ENCODE measurements at regions not wholly inside any gene's neighbourhood (a gene's known extent, or its start where the extent isn't known, plus 50 kb on each side); places are given as distances from the start of the nearest gene placed in this dataset.

DNA sequence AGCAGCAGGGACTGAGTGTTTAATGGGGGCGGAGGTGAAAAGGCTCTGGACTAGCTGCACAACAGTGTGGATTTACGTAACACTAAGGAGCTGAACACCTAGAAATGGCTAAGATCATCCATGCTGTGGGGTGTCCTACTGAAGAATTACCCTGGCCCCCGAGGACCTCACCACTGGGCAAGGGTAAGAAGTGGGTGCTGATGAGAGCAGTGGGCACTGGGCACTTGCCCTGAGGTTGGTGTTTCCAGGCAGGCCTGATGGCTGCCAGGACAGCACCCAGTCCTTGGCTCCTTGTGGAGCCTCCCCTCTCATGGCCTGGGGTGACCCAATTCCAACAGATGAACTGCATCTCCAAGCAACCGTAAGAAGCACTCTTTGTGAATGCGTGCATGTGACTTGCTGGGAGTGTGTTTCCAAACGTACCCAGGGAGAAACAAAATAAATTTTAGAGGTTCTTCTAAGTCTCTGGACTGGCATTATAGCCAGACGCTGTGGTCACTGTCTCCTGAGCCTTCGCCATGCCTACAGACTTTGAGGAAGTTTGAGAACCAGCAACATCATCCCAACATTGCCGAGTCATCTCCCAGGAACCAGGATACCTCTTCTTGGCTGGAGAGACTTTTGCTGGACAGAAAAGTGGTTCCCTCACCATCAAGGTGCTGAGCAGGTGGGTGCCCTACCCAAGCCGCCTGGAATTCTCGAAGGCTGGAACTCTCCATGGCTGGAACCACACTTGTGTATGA, 245.9 kb downstream of the ERMARD start:
- no peak for DNase-seq

DNA sequence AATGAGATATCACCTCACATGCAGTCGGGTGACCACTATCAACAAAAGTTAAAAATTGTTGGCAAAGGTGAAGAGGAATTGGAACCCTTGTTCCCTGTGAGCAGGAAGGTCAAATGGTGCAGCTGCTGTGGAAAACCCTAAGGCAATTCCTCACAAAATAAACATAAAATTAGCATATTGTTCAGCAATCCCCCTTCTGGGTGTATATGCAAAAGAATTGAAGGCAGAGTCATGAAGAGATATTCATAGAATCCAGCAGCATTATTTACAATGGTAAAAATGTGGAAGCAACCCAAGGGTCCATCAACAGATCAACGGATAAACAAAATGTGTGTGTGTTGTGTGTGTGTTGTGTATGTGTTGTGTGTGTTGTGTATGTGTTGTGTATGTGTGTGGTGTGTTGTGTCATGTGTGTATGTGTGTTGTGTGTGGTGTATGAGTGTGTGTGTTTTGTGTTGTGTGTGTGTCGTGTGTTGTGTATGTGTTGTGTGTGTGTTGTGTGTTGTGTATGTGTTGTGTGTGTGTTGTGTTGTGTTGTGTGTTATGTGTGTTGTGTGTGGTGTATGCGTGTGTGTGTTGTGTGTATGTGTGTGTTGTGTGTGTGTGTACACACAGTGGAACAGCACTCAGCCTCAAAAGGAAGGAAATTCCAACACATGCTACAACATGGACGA, 245.1 kb downstream of the ERMARD start:
- no peak for DNase-seq

DNA sequence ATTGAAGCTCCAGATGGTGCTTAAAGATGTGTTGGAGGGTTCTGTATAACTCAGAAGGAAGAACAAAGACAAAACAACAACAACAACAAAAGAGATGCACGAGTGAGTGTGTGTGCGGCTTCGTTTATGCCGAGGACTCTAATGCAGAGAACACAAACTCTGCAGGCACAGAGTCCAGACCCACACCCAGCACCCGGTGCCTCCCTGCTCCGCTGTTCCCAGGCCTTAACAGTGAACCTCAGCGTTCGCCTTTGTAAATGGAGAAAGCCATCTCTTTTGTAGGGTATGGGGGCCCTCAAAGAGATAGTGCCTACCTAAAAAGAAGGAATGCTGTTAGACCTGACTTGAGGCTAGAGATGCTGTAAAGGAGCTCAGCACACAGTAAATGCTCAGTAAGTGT, 243.3 kb downstream of the ERMARD start:
- DNase-seq, result no peak

DNA sequence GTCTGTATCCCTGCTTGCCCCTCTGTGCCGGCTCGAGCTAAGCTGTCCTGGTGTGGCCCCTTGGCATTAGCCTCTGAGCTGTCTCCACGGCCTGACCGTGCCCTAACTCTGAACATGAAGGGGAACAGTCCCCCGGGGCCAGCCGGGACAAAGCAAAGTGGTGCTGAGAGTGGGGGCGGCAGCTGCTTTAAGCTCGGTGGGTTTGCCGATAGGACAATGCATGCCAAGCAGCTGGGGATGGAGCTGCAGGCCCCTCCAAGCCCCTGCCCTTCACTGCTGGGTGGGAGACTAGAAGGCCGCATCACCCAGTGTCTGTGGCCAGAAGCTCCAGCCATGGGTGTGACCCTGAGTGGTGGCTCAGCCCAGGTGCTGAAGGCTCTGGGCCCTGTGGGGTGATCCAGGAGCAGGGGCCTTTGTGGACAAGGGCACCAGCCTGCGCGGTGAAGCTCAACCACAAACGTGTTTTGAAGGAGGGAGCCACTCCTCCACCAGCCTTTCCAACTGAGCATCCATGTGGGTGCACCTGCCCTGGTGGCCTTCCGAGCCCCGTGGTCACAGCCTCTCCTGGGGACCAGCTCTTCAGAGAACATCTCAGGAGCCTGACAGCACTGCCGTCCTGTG, 242.5 kb downstream of the ERMARD start:
- no peak for DNase-seq

DNA sequence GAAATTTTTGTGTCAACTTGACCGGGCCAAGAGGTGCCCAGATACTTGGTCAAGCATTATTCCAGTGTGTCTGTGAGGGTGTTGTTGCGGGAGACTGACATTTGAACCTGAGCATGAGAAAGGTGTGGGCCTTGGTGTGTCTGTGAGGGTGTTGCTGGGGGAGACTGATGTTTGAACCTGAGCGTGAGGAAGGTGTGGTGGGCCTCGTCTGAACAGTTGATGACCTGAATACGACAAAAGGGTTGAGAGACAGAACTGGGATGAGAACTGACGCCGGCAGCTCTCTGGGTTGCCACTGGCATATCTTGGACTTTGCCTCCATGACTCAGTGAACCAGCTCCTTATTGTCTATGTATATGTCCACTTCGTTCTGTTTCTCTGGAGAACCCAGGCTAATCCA, 240.5 kb downstream of the ERMARD start:
- DNase-seq, result no peak

DNA sequence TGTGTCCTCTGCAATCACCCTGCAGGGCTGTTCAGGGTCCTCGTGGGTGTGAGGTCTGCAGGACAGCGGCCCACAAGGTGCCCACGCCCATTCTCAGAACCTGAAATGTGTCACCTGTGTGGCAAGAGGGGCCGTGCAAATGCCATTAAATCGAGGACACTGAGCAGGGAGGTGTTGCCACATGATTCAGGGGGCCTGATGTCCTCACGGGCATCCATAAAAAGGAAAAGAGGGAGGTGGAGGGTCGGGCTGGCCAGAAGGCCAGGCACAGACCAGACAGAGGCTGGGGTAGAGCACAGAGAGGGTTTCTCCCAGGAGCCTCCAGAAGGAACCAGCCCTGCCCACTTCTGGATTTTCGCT, 239.6 kb downstream of the ERMARD start:
- DNase-seq, result no peak

DNA sequence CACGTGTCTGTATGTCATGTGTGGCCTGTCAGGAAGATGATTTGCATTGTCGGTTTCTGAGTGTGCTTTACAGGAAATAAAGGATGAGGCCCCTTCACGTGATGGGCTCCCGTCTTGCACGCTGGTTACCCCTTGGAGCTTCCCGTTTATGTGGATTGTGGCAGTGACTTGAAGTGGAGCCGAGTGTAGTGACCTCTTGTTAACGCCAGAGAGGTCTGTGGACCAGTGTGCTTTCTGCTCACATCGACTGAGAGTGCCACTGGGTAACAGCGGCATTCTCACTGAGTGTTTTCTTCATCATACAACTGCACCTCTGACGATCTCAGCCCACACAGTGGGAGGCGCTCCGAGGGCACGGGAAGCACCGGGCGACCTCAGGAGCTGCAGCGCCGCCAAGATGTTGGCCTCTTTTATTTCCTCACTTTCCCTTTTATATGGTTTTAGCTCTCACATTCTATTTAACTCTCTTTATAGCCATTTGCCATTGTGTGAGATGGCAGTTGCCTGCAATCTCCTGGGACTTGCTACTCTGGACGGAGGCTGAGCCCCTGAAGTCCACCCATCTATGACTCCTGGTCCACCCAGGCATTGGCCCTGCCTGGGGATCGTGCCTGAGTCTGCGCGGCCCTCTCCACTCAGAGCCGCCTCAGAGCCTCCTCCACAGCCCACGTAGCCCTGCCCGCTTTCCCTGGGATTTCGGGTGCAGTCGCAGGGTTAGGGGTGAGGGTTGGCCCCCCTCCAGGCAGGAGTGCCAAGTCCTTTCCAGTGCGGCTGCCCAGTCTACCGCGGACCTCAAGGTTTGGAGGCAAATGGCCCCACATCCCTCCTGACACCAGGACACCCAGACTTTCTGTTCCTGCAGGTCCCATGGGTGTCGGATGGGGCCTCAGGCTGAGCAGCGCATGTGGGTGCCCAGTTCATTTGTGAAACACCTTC, 238.9 kb downstream of the ERMARD start:
- DNase-seq, result no peak

DNA sequence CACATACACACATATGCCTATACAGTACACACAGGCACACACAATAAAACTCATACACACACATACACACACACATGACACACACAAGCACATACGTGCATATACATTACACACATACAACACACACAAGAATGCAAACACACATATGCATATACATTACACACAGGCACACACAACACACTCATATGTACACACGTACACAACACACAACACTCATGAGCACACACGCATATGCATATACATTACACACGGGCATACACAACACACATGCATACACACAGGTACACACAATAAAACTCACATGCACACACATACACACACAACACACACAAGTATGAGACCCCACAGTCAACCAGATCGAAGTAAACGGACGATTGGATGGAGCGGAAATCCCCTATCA, 238.2 kb downstream of the ERMARD start:
- no peak for DNase-seq

DNA sequence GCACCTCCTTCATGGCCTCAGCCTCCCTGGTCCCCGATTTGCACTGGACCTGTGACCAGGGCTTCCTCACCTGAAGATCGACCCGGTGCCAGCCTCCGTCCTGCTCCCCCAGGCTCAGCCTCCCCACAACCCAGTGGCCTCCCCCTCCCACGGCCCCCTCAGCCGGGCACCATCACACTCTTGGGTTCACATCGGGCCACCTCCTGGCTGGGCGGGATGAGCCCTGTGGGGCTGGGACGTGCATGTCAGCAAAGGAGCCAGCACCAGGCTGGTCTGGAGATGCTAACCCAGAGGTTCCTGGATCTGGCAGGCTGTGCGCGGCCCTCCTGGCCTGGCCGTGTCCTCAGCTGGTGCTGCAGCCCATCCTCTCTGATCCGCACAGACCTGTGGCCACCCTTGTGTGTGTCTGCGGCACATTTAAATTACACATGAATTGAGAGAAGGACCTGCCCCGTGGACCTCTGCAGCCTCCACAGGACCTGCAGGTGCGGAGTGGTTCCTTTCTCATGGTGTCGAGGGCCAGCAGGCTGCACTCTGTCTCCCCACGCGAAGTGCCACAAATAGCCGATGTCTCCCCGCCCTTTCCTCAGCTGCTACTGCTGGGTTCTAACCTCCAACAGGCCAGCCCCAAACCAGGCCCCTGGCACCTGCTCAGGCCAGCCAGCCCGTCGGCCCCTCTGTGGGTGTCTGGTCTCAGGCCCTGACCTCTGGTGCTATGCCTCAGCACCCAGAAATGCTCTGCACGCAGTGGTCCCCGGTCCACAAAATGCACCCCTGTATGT, 237.5 kb downstream of the ERMARD start:
- no peak for DNase-seq

DNA sequence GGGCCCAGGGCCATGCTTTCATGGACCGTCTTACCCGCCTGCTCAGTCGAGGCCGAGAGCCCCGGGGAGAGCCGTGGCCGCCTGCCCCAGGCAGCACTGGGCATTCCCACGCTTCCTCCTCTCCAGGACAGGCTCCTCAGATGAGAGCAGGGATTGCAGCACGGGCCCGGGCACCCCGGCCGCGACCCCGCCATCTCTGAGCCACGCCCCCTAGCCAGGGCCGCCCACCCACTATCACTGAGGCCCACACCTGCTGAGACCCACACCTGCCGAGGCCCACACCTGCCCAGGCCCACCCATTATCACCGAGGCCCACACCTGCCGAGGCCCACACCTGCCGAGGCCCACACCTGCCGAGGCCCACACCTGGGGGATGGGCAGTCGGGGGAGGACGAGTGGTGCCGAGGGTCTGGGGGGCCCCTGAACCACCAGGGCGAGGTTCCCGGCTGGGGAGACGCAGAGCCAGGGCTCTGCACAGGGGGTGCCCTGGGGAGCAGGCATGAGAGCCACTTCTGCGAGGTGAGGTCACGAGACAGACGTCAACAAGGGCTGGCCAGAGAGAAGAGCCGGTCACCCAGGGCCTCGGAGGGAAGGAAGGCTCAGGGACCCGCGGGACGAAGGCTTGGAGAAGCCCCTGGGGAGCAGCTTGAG, 235.6 kb downstream of the ERMARD start:
- no peak for DNase-seq

DNA sequence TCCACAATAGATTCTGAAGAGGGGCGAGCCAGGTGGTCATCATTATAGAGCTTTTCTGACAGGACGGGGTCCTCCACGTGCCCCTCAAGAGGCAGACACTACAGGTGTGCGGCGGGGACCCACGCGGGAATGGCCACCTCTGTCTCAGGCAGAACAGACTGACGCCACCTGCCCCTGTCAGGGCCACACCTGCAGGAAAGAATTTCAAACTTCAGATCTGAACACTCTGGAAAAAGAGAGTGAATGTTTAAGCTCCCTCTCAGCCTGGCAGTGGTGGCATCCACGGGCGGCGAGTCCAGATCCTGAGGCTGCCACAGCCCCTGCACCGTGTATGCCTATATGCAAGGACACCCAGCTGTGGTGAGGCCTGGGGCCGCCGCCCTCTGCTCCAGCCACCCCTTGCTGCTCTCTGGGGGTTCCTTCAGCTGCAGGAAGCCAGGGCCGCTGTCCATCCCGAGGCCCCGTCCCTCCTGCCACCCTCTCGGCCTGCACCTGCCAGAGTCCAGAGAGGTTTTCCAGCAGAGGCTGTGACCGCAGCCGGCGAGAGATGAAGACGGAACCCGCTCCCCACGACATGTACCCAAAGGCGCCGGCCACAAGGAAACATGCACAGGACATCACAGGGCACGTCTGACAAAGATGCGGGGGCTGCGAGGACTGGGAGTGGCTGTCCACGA, 234.9 kb downstream of the ERMARD start:
- DNase-seq, result no peak

DNA sequence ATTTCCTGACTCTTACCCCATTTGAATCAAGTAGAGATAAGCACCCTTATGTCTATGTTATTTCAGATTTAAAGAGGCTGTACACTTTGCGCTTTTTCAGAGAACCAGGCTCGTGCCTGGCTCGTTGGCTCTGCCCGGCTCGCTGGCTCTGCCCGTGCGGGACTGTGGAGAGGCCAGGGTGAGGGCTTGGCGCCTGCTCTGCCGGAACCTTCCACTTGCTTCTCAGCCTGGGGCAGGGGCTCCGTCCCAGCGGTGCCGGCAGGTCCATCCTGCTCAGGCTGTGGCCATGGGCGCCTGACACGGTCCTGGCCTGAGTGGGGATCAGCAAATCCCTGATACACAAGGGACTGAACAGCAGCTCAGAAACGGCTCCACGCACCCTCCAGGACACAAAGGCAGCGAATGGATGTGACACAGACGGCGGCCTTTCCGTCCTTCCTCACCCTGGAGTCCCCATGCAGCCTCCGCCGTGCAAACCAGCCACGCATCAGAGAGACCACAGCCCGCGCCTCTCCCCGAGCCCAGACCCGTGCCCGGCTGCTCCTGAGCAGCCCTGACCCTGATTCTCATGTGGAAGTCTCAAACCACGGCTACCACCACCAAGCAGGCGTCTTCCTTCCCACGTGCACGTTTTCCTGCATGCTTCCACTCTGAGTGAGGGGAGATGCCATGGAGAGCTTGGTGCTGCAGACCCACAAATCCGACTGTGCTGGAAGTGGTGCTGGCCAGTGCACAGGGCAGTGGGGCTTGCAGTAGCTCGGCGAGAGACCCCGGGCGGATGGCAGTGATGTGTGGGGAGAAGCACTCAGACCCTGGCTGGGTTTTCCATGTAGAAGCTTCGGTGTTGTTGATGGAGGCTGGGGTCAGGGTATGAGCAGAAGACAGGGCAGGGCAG, 233.9 kb downstream of the ERMARD start:
- DNase-seq, result no peak

DNA sequence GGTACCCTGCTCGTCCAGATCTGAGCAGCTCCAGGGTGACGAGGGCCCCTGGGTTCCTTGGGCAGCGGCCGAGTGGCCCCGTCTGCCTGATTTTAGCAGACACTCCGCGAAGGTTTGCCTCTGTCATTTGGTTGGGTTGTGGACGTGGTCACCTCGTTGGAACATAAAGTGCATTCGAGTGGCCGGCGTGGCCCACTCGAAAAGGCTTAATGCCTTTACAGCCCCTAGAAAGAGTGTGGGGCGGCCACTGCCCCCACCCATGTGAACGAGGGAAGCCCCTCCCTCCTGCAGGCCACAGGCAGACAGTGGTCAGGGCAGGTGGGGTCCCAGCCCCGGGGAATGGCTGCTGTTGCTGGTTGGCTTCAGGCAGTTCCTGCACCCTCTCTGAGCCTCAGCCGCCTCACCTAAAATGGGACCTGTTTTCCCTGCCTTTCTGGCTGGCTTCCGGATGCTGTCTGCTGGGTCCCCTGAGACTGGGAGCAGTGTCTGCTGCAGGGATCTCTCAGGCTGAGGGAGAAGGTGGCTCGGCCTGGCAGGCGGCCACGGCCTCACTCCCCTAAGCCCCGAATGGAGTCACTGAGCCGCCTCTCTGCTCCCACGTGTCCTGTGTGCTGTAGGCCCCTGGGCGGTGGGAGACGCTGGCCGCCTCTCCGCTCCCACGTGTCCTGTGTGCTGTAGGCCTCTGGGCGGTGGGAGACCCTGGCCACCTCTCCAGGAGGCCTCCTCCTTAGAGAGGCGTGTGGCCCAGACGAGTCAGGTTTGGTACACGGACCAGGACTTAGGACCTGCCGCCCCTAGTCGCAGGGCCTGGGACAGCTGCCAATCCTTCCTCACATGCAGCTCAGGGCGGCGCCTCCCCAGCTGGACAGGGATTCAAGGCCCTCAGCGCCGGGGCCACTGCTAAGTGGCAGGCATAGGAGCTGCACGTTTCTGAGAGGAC, 233.0 kb downstream of the ERMARD start:
- DNase-seq, result no peak

DNA sequence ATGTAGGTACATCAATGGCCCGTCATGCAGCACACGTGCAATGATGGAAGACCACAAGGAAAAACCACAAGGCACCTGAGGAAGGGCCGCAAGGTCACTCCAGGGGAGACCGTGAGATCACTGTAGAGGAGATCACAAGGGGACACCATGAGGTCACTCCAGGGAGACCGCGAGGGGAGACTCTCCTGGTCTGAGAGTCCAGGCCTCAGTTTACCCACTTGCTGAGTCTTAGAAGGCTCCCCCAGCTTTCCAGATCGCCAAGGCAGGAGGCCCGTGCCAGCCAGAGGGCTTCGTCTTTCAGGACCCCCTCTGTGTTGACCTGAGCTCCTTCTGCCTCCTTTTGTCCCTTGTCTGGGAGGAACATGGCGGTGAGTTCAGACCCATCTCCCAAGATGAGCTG, 232.2 kb downstream of the ERMARD start:
- DNase-seq, result no peak

DNA sequence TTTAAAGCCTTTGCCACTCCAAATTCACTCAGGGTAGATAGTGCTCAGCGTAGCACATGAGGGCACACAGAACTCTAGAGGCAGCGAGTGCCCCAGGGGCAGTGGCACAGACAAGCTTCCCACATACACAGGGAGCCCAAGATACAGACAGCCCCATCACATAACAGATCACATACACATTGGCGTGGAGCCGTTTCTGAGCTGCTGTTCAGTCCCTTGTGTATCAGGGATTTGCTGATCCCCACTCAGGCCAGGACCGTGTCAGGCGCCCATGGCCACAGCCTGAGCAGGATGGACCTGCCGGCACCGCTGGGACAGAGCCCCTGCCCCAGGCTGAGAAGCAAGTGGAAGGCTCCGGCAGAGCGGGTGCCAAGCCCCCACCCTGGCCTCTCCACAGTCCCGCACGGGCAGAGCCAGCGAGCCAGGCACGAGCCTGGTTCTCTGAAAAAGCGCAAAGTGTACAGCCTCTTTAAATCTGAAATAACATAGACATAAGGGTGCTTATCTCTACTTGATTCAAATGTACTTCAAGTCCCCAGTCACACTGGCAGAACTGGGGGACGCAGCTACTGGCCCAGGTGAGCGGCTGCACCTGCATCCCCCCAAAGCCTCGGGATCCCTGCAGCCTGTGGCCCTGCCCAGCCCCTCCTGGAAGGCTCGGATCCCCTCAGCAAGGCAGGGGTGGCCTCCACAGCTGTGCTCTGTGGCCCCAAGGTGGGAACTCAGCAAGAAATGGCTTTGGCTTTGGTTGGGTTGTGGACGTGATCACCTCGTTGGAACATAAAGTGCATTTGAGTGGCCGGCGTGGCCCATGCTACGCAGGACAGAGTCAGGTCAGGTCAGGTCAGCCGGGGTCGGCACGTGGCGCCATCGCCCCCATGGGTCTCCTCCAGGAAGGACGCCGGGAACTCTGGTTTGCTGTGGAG, 231.3 kb downstream of the ERMARD start:
- DNase-seq, result no peak

DNA sequence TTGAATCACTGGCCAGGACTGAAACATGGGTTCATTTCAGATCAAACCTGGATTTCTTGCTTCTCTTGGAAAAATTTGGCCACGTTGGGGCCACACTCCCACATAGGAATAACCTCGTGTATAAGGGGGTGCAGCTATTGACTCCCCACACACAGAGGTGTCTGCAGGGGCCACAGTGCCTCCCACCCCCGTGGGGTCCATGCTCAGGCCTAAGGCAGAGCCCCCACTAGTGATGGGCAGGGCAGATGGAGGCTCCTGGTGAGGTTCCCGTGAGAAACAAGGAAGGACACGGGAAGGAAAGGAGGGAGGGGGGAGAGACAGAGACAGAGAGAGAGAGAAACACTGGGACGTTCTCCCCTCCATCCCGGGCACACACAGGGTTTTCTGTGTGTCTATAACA, 230.5 kb downstream of the ERMARD start:
- no peak for DNase-seq

DNA sequence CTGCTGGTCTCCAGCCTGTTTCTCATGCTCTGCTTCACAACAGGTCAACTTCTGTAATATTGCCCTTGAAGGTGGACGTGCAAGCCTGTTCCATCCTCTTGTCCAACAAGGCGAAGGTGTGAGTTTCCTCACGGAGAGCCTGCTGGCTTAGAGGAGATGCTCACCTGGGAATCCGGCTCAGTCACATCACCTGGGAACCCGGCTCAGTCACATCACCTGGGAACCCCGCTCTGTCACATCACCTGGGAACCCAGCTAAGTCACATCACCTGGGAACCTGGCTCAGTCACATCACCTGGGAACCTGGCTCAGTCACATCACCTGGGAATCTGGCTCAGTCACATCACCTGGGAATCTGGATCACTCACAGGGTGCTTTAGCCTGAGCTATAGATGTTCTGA, 230.1 kb downstream of the ERMARD start:
- DNase-seq, result no peak

Data from renal pelvis (tissue), 1 donor.